ENCODE measurements at regions not wholly inside any gene's neighbourhood (a gene's known extent, or its start where the extent isn't known, plus 50 kb on each side); places are given as distances from the start of the nearest gene placed in this dataset.

DNA sequence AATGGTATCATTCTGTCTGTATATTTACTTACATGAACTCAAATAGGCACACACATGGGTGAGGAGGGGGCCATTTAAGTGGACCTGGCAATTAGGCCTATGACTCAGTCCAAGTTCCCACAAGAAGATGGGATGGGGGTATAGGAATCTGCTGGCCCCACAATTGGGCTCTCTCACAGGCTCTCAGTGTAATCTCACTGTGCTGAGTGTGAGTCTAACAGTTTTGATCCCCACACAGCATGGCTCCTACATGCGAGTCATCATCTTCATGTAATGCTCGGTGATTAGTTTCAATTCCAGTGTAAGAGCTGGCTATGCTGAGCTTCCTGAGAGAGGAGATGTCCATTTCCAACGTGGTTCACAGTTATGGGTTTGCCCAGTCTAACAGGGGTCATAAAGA lies 114.0 kb downstream of the GATA6 start:
- H3K4me3 ChIP-seq (ENCODE audit: low read depth, low read length) = no peak overlapping the region
- H3K27me3 ChIP-seq (ENCODE audit: control insufficient read depth, insufficient read depth, low read length) = no peaks in the 10 kb centered on the region
- no peaks in the 10 kb centered on the region for H3K36me3 ChIP-seq (ENCODE audit: control insufficient read depth, insufficient read depth, low read length)
- TF ChIP-seq, protein P1, sequence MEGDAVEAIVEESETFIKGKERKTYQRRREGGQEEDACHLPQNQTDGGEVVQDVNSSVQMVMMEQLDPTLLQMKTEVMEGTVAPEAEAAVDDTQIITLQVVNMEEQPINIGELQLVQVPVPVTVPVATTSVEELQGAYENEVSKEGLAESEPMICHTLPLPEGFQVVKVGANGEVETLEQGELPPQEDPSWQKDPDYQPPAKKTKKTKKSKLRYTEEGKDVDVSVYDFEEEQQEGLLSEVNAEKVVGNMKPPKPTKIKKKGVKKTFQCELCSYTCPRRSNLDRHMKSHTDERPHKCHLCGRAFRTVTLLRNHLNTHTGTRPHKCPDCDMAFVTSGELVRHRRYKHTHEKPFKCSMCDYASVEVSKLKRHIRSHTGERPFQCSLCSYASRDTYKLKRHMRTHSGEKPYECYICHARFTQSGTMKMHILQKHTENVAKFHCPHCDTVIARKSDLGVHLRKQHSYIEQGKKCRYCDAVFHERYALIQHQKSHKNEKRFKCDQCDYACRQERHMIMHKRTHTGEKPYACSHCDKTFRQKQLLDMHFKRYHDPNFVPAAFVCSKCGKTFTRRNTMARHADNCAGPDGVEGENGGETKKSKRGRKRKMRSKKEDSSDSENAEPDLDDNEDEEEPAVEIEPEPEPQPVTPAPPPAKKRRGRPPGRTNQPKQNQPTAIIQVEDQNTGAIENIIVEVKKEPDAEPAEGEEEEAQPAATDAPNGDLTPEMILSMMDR (IDR thresholded peaks at IDR 0.05; ENCODE audit: insufficient read depth, low read length, poor library complexity, severe bottlenecking) = no peak
- no peak for DNase-seq (ENCODE audit: low read depth)

GRCh38 chr18:22283116-22283395 lies 113.7 kb downstream of the GATA6 start:
- H3K36me3 ChIP-seq (ENCODE audit: control insufficient read depth, insufficient read depth, low read length) = no peaks in the 10 kb centered on the region
- DNase-seq (ENCODE audit: low read depth) = no peak
- TF ChIP-seq, protein P1 (IDR thresholded peaks at IDR 0.05; ENCODE audit: insufficient read depth, low read length, poor library complexity, severe bottlenecking) = no peak
- H3K27me3 ChIP-seq (ENCODE audit: control insufficient read depth, insufficient read depth, low read length) = no peaks in the 10 kb centered on the region
- H3K4me3 ChIP-seq (ENCODE audit: low read depth, low read length) = no peak overlapping the region

- Histone ChIP-seq H3K36me3 (ENCODE audit: control insufficient read depth, insufficient read depth, low read length) (no peaks in the 10 kb centered on the region), H3K27me3 (ENCODE audit: control insufficient read depth, insufficient read depth, low read length) (no peaks in the 10 kb centered on the region), H3K4me3 (ENCODE audit: low read depth, low read length) (no peak overlapping the region)
- DNase-seq (ENCODE audit: low read depth) = peak; percentile 90
- TF ChIP-seq, protein P1 (IDR thresholded peaks at IDR 0.05; ENCODE audit: insufficient read depth, low read length, poor library complexity, severe bottlenecking) = no peak
Measured at GRCh38 chr18:22282311-22283115, 113.1 kb downstream of the GATA6 start.

- no peak for DNase-seq (ENCODE audit: low read depth)
- Histone ChIP-seq H3K4me3 (ENCODE audit: low read depth, low read length) (no peak overlapping the region), H3K36me3 (ENCODE audit: control insufficient read depth, insufficient read depth, low read length) (no peaks in the 10 kb centered on the region), H3K27me3 (ENCODE audit: control insufficient read depth, insufficient read depth, low read length) (no peaks in the 10 kb centered on the region)
- TF ChIP-seq, protein P1 (IDR thresholded peaks at IDR 0.05; ENCODE audit: insufficient read depth, low read length, poor library complexity, severe bottlenecking) = no peak
Measured at GRCh38 chr18:22280453-22280750, 111.0 kb downstream of the GATA6 start.

- Histone ChIP-seq H3K27me3 (ENCODE audit: control insufficient read depth, insufficient read depth, low read length) (no peaks in the 10 kb centered on the region), H3K4me3 (ENCODE audit: low read depth, low read length) (no peak overlapping the region), H3K36me3 (ENCODE audit: control insufficient read depth, insufficient read depth, low read length) (no peaks in the 10 kb centered on the region)
- TF ChIP-seq, protein P1 (IDR thresholded peaks at IDR 0.05; ENCODE audit: insufficient read depth, low read length, poor library complexity, severe bottlenecking) = no peak
- DNase-seq (ENCODE audit: low read depth) = no peak
Measured at GRCh38 chr18:22279741-22280452, 110.5 kb downstream of the GATA6 start.

DNA sequence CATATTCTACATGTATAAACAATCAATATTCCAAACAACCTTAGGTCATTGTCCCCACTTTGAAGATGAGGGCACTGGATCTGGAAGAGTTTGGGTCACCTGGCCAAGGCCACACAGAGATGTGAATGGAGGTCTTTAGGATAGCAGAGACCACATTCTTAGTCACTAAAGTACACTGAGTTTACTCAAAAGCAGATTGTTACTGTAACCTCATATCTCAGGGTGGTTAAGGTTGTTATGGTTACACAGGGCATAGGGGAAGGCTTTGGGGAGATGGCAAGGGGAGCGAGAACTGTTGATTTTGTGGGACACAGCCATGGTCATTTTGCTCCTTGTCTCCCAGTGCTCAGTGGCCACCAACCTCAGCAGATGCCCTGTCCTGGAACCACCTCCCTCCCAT lies 109.4 kb downstream of the GATA6 start:
- Histone ChIP-seq H3K27me3 (ENCODE audit: control insufficient read depth, insufficient read depth, low read length) (no peaks in the 10 kb centered on the region), H3K4me3 (ENCODE audit: low read depth, low read length) (no peak overlapping the region)
- TF ChIP-seq, protein P1 (IDR thresholded peaks at IDR 0.05; ENCODE audit: insufficient read depth, low read length, poor library complexity, severe bottlenecking) = no peak

More for the DNA sequence above, 109.4 kb downstream of the GATA6 start:
- no peaks in the 10 kb centered on the region for H3K36me3 ChIP-seq (ENCODE audit: control insufficient read depth, insufficient read depth, low read length)
- DNase-seq (ENCODE audit: low read depth) = no peak
